Stomach (tissue), 4 donors: ENCODE measurements at regions not wholly inside any gene's neighbourhood (a gene's known extent, or its start where the extent isn't known, plus 50 kb on each side); places are given as distances from the start of the nearest gene placed in this dataset.

Source experiments
- CTCF ChIP-seq, 7 experiments: fragments of 450-650 bp in 4 of 7; fragments of 200-600 bp in 3 of 7; sonication (generic) in 3 of 7; IDR thresholded peaks; one replicate each; pipeline ENCODE4 v1.5.1; 2016 to 2019; ENCODE audit warnings: antibody characterized with exemption in 7 of 7, control low read depth in 2 of 7, mild to moderate bottlenecking in 1 of 7
- EP300 ChIP-seq: sonication (generic); formaldehyde crosslinking; IDR thresholded peaks from one replicate; pipeline ENCODE4 v1.6.1; 2017; ENCODE audit warnings: antibody characterized with exemption
- POLR2A ChIP-seq, 4 donors: fragments of 450-650 bp; IDR thresholded peaks; one replicate each; pipeline ENCODE4 v1.6.1; 2016; ENCODE audit warnings: antibody characterized with exemption in 4 of 4, control low read depth in 2 of 4, mild to moderate bottlenecking in 1 of 4, moderate library complexity in 1 of 4
- POLR2AphosphoS5 ChIP-seq, 3 donors: sonication (generic); formaldehyde crosslinking; IDR thresholded peaks; one replicate each; pipeline ENCODE4 v1.6.1; 2016; ENCODE audit warnings: antibody characterized with exemption in 3 of 3

- no peak for TF ChIP-seq POLR2AphosphoS5 (IDR thresholded peaks at IDR 0.05)
- no peak for TF ChIP-seq EP300
- no peak for TF ChIP-seq CTCF (IDR thresholded peaks at IDR 0.05)
- TF ChIP-seq POLR2A (IDR thresholded peaks at IDR 0.05) = no peak
Measured at GRCh38 chr7:119838444-119838843, 434.5 kb upstream of the KCND2 start.
